Fibroblast of villous mesenchyme (primary cell): ENCODE measurements at regions not wholly inside any gene's neighbourhood (a gene's known extent, or its start where the extent isn't known, plus 50 kb on each side); places are given as distances from the start of the nearest gene placed in this dataset.
"Not testable (repeated sequence)": the region's sequence is repeated elsewhere in the genome, so short reads cannot be mapped to it uniquely, and the experiment has no call there.

Experiments
- DNase-seq: peaks from one replicate; pipeline ENCODE4 v3.0.0-alpha.2; 2010; ENCODE audit warnings: low read depth
- H3K4me3 ChIP-seq: 2 replicates; pipeline ENCODE4 v1.5.1; 2011; ENCODE audit warnings: low read depth, mild to moderate bottlenecking, low read length
- CTCF ChIP-seq: IDR thresholded peaks from 2 replicates; pipeline ENCODE4 v1.5.1; 2012; ENCODE audit warnings: low read depth, mild to moderate bottlenecking, low read length; ENCODE audit not compliant: insufficient read depth

- DNase-seq: no peak
- H3K4me3 ChIP-seq: no peak overlapping the region
- no peak for TF ChIP-seq CTCF
Observed at GRCh38 chr3:20552605-20553275, 366.7 kb upstream of the SGO1 start.

DNA sequence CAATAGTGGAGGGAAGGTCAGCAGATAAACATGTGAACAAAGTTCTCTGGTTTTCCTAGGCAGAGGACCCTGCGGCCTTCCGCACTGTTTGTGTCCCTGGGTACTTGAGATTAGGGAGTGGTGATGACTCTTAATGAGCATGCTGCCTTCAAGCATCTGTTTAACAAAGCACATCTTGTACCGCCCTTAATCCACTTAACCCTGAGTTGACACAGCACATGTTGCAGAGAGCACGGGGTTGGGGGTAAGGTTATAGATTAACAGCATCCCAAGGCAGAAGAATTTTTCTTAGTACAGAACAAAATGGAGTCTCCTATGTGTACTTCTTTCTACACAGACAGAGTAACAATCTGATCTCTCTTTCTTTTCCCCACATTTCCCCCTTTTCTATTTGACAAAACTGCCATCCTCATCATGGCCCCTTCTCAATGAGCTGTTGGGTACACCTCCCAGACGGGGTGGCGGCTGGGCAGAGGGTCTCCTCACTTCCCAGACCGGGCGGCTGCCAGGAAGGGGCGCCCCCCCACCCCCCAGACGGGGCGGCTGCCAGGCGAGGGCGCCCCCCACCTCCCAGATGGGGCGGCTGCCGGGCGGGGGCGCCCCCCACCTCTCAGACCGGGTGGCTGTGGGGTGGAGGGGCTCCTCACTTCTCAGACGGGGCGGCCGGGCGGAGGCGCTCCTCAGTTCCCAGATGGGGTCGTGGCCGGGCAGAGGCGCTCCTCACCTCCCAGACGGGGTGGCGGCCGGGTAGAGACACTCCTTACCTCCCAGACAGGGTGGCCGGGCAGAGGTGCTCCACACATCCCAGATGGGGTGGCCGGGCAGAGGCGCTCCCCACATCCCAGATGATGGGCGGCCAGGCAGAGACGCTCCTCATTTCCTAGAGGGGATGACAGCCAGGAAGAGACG, 361.6 kb upstream of the SGO1 start:
- not testable (repeated sequence) for DNase-seq, H3K4me3 ChIP-seq

DNA sequence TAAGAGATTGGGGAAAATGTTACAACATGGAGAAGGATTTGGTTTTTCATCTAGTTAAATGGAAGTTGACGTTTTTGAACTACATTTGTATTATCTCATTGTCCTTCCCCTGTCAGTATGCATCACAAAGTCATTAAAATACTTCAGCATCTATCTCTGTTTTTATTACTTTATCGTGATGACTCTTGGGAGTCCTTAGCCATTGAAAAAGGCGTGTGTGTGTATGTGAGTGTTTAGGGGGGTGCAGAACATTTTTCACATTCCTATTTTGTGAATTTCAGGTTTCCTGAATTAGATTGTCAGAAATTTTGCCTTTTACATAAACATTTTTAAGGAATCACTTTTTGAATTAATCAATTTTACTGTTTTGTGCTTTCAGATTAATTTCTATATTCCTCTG, 360.6 kb upstream of the SGO1 start:
- no peak overlapping the region for H3K4me3 ChIP-seq
- TF ChIP-seq CTCF: no peak
- no peak for DNase-seq

DNA sequence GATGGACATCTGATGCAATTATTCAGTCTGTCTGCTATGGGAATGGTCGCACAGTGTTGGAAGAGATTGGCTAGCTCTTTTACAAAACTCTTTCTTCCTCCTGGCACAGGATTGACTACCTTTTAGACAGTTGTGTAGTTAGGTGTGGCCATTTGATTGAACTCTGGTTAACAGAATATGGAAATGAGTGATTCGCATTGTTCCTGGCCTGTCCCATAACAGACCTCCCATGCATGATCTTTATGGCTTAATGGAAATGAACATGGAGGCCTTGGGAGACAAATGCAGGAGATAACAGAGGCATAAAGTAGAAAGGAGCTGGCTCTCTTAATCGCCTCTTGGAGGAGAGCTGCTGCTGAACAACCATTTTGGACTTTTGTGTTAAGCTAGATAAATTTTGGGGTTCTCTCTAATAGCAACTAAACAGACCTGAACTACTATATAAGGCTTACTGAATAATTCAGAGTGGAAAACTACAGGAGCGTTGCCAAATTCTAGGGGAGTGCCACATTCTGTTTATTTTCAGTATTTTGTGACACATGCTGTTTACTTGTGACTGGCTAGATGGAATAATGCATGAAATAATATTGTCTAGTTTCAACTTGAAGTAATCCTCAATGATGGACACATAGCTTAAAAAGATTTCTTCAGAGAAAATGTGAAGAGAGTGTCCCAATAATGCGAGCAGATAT, 357.7 kb upstream of the SGO1 start:
- no peak for DNase-seq
- no peak for TF ChIP-seq CTCF
- H3K4me3 ChIP-seq: no peak overlapping the region

- H3K4me3 ChIP-seq: no peak overlapping the region
- TF ChIP-seq CTCF: no peak
Observed at GRCh38 chr3:20540066-20540465, 354.1 kb upstream of the SGO1 start.

GRCh38 chr3:20539666-20540065, 353.7 kb upstream of the SGO1 start:
- TF ChIP-seq CTCF: no peak
- no peak overlapping the region for H3K4me3 ChIP-seq
- DNase-seq: no peak

More at GRCh38 chr3:20540066-20540465, 354.1 kb upstream of the SGO1 start:
- no peak for DNase-seq

GRCh38 chr3:20537234-20537633, 351.2 kb upstream of the SGO1 start:
- H3K4me3 ChIP-seq: no peak overlapping the region
- TF ChIP-seq CTCF: no peak
- no peak for DNase-seq
